B cell (primary cell): ENCODE measurements at regions not wholly inside any gene's neighbourhood (a gene's known extent, or its start where the extent isn't known, plus 50 kb on each side); places are given as distances from the start of the nearest gene placed in this dataset.

Experiments
- CTCF ChIP-seq: fragments of 200-600 bp; IDR thresholded peaks from one replicate; pipeline ENCODE4 v1.8.0; 2022; ENCODE audit warnings: antibody characterized with exemption, mild to moderate bottlenecking
- EZH2 ChIP-seq: IDR thresholded peaks from 2 replicates; pipeline ENCODE4 v1.6.1; 2012; ENCODE audit warnings: borderline replicate concordance, low read depth, mild to moderate bottlenecking, moderate library complexity, low read length; ENCODE audit not compliant: insufficient read depth, poor library complexity, severe bottlenecking

- no peak for TF ChIP-seq CTCF
- no peak for TF ChIP-seq EZH2
These were observed 210.7 kb downstream of the ARL4C start for GRCh38 chr2:234286118-234286598.
